Brain pericyte (primary cell): ENCODE measurements at regions not wholly inside any gene's neighbourhood (a gene's known extent, or its start where the extent isn't known, plus 50 kb on each side); places are given as distances from the start of the nearest gene placed in this dataset.
"Not testable (repeated sequence)": the region's sequence is repeated elsewhere in the genome, so short reads cannot be mapped to it uniquely, and the experiment has no call there.

ENCODE experiments used
- DNase-seq: peaks from one replicate; pipeline ENCODE4 v3.0.0-alpha.2; 2012; ENCODE audit warnings: low read depth, low spot score

DNA sequence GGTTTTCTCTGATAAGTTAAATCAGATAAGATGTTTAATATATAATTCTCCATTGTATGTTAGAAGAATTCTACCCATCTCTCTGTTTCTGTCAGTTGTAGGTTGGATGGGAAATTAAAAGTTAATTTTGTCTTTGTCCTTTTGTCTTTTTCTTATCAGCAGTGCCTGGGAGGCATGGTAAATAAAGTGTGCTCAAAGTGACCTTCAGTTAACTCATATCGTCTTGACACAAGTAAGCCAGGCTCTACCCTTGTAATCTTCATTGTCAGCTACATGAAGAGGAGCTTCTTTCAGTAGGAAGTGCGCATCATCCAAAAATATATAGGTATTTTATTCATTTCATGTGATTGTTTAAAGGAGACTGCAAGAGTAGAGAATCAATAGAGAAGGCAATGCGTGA lies 138.9 kb upstream of the NRIP1 start:
- no peak for DNase-seq

DNA sequence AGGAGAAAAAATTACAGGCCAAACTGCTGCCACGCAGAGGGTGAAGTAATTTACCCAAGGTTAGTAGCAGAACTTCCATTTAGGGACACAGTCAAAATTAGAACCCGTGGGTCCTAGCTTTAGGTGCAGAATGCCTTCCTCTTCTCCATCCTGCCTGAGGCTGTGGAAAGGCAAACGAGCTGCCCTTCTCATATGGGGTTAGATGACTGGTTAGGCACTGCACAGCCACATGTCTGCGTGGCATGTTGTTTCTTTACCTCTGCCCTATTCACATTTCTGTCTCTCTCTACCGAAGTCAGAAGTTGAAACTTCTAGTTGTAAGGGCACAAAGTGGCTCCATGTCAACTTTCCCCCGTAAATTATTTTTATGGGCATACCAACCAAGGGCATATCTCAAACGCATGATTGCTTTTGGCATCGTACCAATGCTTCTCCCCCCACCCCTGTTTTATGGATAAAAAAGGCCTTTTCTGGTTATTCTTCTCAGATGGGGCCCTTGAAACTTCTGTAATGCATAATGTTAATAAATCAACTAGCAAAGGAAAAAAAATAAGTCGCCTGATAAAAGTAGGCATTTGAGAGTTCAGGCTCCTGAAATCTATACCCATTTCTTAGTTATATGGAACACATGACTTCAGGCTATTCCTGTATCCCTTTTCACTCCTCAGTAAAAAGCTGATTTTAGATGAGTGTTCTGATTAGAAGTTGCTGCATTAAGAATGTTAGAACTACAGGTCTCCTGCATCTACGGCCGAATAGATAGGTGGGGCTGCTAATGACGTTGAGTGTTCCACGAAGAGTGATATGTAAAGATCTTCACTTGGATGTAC lies 139.6 kb upstream of the NRIP1 start:
- no peak for DNase-seq

DNA sequence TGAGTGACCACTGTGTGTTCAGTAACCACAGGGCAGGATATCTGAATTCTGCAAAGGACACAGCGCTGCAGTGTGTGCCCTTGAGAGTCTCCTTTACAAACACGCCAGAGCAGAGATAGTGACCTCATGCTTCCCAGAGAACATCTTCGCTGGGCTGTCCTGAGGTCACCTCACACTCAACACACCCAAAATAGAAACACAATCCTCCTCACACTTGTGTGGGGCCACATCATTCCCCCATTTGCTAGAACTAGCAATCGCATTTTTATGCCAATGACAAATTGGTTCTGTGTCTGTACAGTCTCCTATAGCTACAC lies 140.1 kb upstream of the NRIP1 start:
- DNase-seq, result no peak

DNA sequence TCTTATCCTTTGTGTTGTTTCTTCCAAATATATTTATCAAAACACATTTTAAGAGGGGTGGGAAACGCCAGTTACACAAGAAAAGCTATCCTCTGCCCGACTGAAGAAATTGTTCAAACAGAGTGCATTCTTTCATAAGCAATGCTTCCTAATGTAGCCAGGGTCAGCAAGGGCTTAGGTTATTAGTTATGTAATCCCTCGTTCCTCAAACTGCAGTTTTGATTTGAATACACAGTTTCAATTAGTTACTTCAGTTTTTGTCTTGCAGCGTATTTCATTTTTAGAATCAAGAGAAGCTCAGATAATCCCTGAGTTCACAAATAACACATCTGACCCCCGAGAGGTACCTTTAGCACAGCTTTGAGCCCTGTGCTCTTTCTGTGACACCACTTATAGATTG lies 141.7 kb upstream of the NRIP1 start:
- DNase-seq, result no peak

DNA sequence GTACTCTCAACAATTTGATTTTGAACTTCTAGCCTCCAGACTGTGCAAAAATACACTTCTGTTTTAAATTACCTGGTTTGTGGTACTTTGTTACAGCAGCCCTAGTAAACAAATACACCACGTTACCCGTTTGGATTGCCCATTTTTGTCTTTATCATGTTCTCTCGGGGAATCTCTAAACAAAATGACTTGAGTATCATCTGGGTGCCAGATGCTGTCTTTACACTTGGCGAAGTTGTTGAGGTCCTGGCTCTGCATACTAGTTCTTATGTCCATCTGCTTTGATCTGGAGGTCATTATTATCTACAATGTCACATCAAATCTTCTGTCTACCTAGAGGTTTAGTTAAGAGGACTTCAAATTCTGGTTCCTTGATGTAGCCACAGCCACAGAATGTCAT lies 142.4 kb upstream of the NRIP1 start:
- no peak for DNase-seq

DNA sequence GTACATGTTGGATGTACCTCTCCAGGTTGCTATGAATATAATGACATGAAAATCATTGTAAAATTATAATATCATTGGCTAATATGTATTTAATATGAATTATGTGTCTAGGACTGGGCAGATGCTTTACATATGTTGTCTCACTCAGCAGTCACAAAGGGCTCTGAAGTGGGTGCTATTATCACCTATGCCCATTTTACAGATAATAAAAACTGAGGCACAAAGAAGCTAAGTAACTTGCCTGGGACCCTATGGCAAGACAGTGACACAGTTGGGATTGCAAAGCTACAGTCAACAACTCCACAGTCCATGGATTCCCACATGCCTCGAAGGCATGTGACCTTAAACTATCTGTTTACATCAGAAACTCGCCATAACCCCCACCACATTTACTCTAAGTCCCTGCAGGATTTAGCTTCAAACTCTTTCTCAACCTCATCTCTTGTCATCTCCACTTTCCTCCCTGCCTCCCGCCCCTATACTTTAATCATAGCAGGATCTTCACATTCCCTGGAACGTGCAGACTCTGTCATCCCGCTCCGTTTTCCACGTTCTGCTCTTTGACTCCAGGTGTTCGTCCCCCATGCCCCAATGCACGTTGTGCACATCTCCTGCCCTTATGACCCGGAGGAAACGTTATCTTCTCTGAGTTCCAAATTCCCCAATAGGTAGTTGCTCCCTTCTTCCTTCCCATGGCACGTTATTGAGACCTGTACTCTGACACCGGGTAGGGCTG lies 143.0 kb upstream of the NRIP1 start:
- DNase-seq, result no peak

DNA sequence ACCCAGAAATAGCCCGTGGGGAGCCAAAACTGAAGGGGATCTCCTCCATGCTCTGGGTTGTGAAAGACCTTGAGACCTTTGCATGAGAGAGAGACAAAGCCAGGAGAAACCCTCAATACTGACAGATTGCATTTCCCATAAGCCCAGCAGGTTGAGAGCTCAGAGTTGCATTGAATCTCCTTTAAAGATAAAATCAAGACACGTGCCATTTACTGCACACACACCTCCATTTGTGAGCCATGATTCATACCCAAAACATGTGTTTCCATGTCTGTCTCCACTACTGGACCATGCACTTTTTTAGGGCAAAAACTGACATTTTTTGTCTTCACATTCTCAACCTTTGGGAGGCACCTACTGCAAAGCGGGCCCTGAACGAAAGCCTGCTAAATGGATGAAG lies 144.0 kb upstream of the NRIP1 start:
- DNase-seq, result no peak

DNA sequence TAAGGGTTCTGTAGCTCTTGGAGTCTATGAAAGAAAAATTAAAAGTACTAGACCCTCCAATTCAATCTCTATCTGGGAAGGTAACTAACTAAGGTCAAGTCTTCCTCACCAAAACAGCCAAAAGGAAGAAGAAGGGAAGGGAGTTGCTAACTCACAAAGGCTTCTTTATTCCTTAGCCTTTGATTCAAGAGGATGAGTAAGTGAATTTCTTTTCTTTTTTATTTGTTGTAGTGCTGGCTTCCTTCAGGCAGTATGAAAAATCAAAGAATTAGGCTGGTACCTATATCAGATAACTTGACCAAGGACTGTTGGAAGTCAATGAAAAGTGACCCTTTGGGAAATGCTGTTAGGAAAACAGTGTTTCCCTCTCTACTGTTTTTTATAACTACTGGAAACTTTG lies 144.4 kb upstream of the NRIP1 start:
- DNase-seq, result no peak

DNA sequence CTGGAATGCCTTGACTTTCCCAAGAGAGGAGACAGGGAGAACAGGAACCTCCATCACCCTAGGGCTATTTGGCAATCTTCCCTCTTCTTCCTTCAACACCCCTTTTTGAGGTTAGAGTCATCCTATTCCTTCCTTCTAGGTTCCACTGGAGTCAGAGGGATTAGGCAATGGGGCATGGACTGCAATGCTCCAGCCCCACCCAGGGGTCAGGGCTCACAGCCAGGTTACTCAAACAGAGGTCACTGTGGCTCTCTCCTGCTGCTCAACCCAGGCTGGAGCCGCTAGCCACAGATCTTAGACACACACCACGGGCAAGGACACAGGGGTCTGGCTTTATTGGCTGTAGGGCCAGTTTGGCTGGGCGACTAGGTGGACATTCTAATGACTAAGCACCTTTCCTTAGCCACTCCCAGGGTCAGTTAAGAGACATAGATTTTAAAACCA lies 145.5 kb upstream of the NRIP1 start:
- DNase-seq, result no peak

DNA sequence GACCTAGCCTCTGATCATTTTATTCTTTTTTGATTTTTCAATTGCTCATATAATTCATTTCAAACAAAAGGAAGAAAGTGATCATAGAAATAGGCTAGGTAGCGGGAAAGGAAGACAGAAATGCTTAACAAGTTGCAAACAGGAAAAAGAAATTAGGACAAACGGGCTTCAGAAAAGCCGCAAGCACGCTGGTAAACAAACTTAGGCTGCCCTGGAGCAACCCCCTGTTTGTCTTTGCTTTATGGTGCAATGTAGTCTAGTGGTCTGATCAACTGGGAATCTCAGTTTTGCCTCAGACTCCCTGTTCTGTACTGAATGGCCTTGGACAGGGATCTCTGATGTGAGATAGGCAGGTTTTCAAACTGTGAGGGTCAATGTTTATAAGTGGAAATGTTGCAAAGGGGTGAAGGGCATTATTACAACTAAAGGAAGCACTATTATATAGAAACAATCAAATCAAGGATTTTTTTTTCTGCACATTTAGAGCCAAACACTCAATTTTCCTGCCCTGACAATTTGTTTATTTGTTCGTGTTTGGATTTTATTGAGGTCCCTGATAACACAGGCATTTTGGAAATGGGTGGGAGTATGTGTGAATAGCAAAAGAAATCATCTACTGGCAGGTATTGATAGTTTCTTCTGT lies 146.8 kb upstream of the NRIP1 start:
- no peak for DNase-seq

DNA sequence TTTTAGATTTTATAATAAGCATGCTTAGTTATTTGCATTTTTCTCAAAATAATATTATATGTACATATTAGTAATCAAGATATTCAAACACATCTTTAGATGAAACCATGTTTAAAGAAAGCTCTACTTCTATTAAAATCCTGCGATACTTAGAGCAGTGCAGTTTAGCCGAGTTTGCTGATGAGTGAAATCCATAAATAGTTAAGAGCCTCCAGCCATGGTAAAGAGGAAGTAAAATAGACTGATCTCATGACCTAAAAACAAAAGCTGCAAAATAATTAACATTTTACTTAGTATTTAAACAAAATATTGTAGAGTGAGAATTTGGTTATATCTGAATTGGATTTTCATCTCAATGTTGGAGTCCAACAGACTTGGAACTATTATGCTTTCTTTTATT lies 147.4 kb upstream of the NRIP1 start:
- no peak for DNase-seq

DNA sequence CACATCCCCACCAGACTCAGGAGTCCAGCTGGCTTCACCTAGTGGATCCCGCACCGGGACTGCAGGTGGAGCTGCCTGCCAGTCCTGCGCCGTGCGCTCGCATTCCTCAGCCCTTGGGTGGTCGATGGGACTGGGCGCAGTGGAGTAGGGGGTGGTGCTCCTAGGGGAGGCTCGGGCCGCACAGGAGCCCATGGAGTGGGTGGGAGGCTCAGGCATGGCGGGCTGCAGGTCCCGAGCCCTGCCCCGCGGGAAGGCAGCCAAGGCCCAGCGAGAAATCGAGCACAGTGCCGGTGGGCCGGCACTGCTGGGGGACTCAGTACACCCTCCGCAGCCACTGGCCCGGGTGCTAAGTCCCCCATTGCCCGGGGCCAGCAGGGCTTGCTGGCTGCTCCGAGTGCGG lies 153.7 kb upstream of the NRIP1 start:
- DNase-seq, result not testable (repeated sequence)

DNA sequence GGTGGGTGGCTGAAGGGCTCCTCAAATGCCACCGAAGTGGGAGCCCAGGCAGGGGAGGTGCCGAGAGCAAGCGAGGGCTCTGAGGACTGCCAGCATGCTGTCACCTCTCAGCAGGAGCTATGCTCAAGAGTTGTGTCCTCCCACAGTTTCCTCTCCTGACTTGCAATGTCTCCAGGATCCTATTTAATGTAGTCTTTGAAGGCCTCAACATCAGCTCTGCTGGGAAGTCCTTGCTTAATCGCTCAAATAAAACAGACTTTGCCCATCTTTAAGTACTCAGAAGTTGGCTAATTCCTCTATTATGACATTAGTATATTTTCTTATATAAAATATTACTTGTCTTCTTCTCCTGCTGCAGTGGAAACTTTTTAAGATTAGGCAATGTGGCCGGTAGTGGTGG lies 154.2 kb upstream of the NRIP1 start:
- no peak for DNase-seq

DNA sequence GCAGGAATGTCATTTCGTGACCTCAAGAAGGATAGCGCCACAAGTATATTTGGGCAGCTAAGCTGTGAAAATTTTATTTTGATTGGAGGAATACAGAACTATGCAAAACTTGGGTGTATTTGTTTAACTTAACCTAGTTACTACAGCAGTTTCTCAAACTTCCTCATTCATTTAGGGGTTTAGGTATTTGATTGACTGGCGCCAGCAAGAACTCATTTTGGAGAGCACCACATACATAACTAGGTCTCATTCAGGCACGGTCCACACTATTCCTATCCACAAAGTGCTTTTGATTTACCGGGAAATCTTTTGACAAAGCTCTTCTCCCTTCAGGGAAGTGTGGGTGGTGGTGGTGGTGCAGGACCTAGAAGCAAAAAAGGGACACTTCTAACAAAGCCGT lies 155.1 kb upstream of the NRIP1 start:
- no peak for DNase-seq

DNA sequence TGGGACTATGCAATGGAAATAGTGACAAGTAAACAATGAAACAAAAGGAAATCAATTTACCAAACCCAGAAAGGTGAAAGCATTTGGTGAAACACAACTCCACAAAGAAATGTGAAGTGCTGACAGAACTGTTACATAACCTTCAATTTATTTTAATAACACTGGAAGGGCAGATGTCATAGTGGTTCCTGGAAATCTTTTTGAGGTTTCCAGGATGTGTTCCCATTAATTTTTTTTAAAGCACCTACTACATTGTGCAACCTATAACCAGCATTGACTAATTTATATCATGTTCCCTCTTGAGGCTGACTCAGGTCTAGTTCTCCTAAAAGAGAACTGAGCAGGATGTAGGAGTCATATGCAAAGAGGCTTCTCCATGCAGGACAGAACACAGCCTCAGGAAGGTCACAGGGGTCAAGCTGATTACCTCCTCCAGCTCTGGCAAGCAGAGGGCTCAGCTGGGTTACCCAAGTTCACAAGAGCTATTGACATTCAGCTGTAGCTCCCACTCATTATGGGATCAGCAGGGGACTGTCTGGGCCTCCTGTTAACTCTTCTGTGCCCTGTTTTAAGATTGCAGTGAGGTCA lies 157.1 kb upstream of the NRIP1 start:
- no peak for DNase-seq

DNA sequence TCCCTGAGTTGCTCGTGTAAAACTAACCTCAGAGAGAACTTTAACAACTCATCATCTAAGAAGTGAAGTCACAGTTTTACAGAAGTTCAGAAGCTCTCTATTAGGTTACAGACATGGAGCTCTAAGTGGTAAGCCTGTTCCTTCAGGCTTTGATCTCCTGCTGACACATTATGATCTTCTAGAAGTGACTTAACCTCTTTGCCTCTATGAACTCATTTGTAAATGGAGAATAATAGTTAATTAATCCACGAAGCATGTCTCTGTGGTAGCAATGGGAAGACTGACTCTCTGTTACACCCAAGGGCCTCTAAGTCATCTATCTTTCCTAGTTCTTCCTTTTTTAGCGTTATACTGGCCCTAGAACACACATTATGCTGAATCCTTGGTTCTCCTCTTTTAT lies 157.9 kb upstream of the NRIP1 start:
- DNase-seq, result no peak

DNA sequence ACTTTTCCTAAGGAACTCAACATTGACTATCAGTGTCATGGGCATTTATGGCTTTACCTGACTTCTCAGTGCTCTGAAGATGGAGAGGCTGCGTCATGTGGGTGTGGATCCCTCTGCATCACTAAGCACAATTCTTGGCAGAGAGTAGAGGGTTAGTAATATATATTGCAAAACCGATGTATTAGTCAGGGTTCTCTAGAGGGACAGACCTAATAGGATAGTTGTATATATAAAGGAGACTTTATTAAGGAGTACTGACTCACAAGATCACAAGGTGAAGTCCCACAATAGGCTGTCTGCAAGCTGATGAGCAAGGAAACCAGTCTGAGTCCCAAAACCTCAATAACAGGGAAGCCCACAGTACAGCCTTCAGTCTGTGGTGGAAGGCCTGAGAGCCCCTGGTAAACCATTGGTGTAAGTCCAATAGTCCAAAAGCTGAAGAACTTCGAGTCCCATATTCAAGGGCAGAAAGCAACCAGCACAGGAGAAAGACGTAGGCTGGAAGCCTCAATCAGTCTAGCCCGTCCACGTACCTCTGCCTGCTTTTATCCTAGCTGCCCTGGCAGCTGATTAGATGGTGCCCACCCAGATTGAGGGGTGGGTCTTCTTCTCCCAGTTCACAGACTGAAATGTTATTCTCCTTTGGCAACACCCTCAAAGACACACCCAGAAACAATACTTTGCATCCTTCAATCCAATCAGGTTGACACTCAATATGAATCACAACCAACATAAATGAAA lies 159.7 kb upstream of the NRIP1 start:
- no peak for DNase-seq

DNA sequence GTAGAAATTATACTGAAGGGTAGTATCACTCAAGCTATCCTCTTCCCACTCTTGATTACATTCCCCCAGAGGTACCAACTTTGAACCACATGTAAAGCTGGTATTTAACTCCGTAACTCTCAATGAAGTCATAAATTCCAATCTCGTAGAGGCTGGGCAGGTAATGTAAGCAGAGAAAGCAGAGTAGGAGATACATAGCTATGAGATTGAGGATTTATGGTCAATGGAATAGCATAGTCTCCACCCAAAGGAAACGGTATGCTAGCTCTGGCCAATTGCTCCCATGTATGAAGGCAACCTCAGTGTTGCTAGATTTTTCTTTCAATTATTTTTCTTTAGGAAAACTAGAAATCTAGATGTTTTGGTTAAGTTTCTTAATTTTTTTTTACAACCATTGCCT lies 163.1 kb upstream of the NRIP1 start:
- no peak for DNase-seq

DNA sequence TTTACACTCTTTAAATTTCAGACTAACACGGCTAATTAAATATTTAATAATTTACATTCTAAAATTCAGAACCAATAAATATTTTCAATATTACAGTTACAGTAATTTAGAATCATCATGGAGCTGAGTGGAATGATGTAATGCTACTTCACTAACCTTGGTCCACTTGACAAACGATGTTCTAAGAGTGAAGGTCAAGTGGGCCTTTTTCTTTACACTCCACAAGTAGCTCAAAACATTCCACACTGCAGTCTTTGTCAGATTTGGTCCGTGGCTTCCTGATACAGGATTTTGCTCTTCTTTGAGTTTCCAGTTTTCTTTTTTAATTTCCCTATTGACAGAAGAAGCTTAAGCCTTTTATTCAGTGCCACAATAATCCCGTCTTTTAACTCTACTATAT lies 164.6 kb upstream of the NRIP1 start:
- no peak for DNase-seq

DNA sequence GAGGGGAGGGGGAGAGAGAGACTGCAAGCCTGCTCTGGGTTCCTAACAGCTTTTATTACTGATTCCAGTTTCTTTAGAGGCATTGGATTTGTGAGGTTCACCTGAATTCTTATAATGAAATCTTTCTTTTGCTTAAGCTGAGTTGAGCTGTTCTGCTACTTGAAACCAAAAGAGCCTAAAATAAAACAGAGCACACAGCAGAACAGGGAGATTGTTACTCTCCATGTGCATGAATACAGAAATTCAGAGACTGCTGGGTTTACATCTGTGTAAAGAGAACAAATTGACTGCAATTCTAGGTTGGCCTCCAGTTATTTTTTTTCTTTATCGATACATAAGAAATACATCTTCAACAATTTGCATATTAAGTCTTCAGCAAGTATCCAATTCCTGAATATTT lies 168.8 kb upstream of the NRIP1 start:
- no peak for DNase-seq

DNA sequence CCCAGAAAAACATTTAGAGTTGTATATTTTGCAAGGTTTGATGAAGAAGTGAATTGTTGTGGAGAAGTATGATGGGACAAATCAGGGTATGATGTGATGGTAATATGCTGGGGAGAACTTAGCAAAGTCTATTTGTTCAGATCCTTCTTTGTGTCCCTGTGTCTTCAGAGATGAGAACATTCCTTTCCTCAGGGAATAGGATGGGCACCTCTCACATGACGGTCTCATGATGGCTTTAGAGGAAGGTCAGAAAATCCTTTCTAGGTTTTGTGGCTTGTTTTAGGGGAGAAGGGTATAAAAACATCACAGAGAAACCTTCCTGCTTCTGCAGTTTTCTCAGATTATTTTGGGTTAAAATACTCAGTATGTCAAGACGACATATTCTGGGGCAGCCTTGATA lies 171.3 kb upstream of the NRIP1 start:
- no peak for DNase-seq

DNA sequence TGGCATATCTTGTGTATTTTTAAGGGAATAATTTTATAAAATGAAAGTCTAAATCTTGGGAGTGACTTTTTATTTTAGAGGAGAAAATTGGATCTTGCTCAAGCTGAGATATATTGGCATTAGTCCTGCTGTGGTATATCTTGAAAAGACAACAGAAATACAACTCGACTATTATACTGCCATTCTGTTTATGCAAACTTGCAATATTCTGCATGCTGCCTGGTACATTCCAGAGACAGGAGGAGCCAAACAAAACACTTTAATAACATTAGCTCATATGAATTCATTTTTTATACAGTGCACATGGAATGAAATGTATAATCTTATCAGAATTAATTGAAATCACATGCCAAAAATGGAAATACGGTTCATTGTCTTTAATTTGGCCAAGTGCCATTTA lies 176.0 kb upstream of the NRIP1 start:
- no peak for DNase-seq
